ENCODE measurements at regions not wholly inside any gene's neighbourhood (a gene's known extent, or its start where the extent isn't known, plus 50 kb on each side); places are given as distances from the start of the nearest gene placed in this dataset.

GRCh38 chr12:124517260-124518050 lies 50.0 kb downstream of the NCOR2 start:
- TF ChIP-seq CTCF (IDR thresholded peaks at IDR 0.05), result peak; percentile 25
- TF ChIP-seq ZFX (IDR thresholded peaks at IDR 0.05; ENCODE audit: borderline replicate concordance), result no peak
- H3K27ac ChIP-seq, result peak overlapping the region; percentile 100

- TF ChIP-seq ZFX (IDR thresholded peaks at IDR 0.05; ENCODE audit: borderline replicate concordance), result no peak
- no peak for TF ChIP-seq CTCF (IDR thresholded peaks at IDR 0.05)
- H3K27ac ChIP-seq, result peak overlapping the region; percentile 100
These were observed 50.6 kb downstream of the NCOR2 start for GRCh38 chr12:124516850-124517249.

- peak overlapping the region; percentile 100 for H3K27ac ChIP-seq
- TF ChIP-seq ZFX (IDR thresholded peaks at IDR 0.05; ENCODE audit: borderline replicate concordance) (no peak), CTCF (IDR thresholded peaks at IDR 0.05) (no peak)
These were observed 51.4 kb downstream of the NCOR2 start for GRCh38 chr12:124515981-124516380.

- no peak for TF ChIP-seq CTCF (IDR thresholded peaks at IDR 0.05)
- no peak for TF ChIP-seq ZFX (IDR thresholded peaks at IDR 0.05; ENCODE audit: borderline replicate concordance)
- H3K27ac ChIP-seq, result peak overlapping the region; percentile 100; the same call in 1 of the 2 replicates
These were observed 52.1 kb downstream of the NCOR2 start for GRCh38 chr12:124514996-124515932.

GRCh38 chr12:124514145-124514995 lies 53.0 kb downstream of the NCOR2 start:
- H3K27ac ChIP-seq, result no peak overlapping the region
- TF ChIP-seq CTCF (IDR thresholded peaks at IDR 0.05) (no peak), ZFX (IDR thresholded peaks at IDR 0.05; ENCODE audit: borderline replicate concordance) (no peak)

- H3K27ac ChIP-seq, result no peak overlapping the region
- TF ChIP-seq ZFX (IDR thresholded peaks at IDR 0.05; ENCODE audit: borderline replicate concordance) (no peak), CTCF (IDR thresholded peaks at IDR 0.05) (no peak)
These were observed 54.0 kb downstream of the NCOR2 start for GRCh38 chr12:124513297-124513867.
